Putamen (tissue), 1 donor: ENCODE measurements at regions not wholly inside any gene's neighbourhood (a gene's known extent, or its start where the extent isn't known, plus 50 kb on each side); places are given as distances from the start of the nearest gene placed in this dataset.
A peak's percentile ranks its signal among the peaks of the same experiment; 100 is the strongest.

Experiments
- DNase-seq: peaks from one replicate; pipeline ENCODE4 v3.0.0-alpha.2; 2016; ENCODE audit warnings: low spot score

- DNase-seq: no peak
These were observed 401.0 kb upstream of the ZFHX3 start for GRCh38 chr16:73448970-73449369.

DNA sequence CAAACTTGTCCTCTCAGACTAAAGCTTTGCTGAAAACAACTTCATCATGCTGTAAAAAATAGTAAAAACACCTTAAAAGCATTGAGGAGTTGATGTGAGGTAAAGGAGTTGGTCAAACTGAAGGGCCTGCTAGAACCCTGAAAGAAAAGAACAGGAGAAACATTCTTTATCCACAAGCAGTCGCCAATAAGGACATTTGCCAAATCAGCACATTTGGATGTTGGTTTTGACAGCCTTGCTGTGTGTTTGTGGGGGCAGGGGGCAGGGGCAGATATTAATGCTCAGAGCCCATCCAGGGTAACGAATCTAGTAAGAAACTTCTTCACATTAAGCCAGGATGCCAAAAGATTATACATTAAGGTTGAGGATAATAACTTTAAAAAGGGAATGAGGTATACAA is 399.9 kb upstream of the ZFHX3 start:
- no peak for DNase-seq

DNA sequence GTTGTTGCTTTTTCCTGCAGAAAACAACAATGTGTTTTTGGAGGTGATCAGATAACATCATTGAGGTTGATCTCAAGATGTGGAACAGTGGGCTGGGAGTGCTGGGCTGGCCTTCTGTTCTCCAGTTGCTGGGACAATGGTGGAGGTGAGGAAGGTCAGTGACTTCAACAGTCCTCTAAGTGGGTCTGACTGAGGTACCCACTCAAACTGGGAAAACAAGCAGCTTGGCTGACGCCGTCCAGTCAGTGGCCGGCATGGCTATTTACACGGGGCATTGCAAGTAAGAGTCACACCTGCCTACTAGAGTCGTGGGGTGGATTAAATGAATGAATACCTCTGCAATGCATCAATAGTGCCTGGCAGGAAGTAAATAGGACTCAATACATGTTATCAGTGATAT is 386.7 kb upstream of the ZFHX3 start:
- no peak for DNase-seq

DNA sequence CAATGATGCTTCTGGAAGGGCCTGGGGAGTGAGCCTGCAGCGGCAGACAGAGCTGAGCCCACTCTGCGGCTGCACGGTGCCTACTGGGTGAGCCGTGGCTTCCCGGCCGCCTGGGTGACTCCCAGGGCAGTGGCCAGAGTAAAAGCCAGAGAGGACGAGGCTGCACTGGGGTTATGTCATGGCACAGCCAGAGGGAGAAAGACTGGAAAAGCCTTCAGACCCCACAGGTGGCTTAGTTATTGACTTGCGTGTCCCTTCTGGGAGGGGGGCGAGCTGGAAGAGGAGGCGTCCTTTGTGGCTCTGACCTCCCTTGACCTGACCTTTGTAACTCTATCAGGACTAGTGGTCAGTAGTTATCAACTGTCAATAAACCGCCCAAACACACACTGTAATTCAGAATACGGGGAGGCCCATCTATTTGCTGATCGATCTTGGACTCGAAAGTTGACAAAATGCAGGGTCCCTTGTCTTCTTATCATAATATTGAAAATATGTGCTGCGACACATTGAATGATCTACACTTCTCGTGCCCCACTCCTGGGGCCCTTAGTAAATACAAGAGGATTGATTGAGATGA is 385.9 kb upstream of the ZFHX3 start:
- no peak for DNase-seq

GRCh38 chr16:73432850-73433730 is 385.2 kb upstream of the ZFHX3 start:
- peak; percentile 5 for DNase-seq

GRCh38 chr16:73430138-73430537 is 382.2 kb upstream of the ZFHX3 start:
- DNase-seq: no peak

DNA sequence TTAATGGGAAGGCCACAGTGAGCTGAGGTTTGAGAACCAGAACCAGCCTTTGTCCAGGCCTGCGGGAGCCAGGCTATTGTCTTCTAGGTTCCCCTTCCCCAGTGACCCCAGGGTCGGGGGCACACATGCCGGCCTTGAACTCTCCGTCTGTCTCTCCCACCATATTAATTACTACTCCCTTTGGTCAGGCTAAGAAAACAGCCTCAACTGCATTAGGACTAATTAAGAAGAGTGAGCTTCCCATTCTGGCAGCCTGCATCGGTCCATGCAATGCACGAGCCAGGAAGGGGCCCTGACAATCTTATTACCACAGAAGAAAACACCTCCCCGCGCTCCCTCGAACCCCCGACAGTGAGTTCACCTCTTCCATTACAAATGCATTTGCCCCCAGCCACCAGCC is 380.2 kb upstream of the ZFHX3 start:
- no peak for DNase-seq

DNA sequence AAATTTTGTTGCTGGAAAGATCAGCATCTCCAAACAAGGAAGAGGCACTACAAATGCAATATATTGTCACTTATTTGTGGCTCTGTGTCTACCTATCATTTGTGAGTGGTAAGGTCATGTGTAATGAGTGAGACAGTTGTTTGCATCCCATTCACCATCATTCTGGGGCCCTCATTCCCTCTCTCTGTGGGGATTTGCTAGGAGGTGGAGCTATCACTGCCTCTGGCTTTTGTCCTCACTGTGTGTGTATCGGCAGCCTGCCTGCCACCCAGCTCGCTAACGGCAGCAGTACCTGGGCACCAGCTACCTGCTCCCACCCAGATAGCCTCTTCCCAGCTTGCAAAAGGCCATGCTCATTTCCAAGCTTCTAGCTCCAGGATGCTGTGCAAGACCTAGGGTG is 379.2 kb upstream of the ZFHX3 start:
- no peak for DNase-seq

GRCh38 chr16:73426433-73427160 is 378.7 kb upstream of the ZFHX3 start:
- DNase-seq: no peak

- no peak for DNase-seq
These were observed 372.7 kb upstream of the ZFHX3 start for GRCh38 chr16:73420676-73421075.

DNA sequence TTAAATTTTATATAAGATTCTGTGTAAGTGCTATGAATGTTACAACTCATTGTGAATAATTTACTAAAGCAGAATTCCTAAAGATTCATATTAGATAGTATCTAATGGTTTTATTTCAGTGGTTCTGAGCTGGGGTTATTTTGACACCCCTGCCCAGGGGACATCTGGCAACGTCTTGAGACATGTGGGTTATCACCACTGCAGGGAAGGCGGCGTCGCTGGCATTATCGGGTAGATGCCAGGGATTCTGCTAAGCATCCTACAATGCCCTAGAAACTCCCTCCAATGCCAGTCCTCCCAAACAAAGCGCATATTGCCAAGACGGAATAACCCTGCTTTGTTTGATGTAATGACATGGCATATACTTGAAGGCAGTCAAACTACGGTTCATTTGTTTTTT is 372.3 kb upstream of the ZFHX3 start:
- no peak for DNase-seq

DNA sequence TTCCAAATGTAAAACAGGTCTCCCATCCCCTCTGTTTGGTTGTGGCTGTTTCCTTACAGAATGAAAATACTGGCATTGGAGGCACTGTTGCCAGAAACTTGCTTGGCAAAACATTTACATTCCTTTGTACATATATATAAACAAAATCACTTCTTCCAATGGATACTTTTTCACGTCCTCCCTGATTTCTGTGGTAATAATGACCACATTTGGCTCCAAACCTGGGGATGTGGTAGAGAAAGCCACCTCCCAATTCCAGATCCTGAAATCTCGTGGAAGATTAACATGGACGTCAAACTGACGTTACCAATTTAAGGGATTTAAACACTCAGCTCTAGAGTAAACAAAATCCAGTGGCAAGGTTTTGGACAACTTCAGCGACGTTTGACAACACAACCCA is 370.8 kb upstream of the ZFHX3 start:
- no peak for DNase-seq

GRCh38 chr16:73418051-73418450 is 370.1 kb upstream of the ZFHX3 start:
- DNase-seq: no peak

DNA sequence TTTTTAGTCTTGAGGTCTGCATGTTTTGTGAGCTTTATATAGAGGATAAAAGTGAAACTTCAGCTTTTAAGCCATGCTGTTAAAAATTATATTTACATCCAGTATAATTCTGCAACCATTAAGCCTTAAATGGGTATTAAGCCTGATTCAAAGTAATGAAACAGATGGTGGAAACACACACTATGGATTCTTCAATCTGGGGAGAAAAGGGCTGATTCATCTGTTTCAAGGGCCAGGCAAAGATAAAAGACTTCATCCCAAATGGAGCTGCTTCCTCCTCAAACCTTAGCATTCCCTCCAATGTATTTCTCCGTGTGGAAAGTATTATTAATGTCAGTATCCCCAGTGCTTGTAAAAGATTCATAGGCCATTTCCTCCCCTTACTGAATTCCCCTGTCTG is 367.4 kb upstream of the ZFHX3 start:
- DNase-seq: no peak

GRCh38 chr16:73414638-73415037 is 366.7 kb upstream of the ZFHX3 start:
- no peak for DNase-seq

DNA sequence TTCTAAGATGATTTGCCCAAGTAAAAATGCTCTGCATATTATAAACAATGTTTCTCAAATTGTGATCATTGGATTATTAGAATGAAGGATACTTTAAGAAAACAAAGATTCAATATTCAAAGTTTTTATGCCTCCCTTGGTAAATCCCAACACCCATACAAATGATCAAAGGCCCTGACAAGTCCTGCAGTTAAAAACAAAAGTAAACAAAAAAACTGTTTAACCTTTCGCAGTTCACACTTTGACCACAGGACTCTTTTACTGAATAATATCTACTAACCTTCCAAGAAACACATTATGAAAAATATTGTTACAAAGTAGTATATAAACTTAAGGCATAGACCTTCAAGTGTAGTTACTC is 365.9 kb upstream of the ZFHX3 start:
- no peak for DNase-seq

GRCh38 chr16:73413091-73413829 is 365.3 kb upstream of the ZFHX3 start:
- no peak for DNase-seq

DNA sequence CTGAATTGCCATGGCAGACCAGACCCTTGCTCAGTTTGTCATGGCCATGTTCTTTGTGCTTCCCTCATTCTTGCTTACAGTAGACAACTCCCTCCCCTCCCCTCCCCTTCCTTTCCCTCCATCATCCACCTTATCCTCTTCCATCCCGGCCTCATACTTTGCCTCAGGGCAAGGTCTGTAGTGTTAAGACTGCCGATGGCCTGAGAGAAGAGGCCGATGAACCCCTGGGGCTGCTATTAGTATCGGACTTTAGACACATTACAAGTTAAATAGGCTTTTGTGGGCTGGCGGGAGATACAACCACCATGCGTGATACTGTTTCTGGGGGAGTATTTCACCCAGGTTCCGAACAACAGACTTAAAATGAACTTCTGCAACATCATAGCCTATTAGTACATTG is 364.5 kb upstream of the ZFHX3 start:
- DNase-seq: no peak

- no peak for DNase-seq
These were observed 360.8 kb upstream of the ZFHX3 start for GRCh38 chr16:73408716-73409115.

DNA sequence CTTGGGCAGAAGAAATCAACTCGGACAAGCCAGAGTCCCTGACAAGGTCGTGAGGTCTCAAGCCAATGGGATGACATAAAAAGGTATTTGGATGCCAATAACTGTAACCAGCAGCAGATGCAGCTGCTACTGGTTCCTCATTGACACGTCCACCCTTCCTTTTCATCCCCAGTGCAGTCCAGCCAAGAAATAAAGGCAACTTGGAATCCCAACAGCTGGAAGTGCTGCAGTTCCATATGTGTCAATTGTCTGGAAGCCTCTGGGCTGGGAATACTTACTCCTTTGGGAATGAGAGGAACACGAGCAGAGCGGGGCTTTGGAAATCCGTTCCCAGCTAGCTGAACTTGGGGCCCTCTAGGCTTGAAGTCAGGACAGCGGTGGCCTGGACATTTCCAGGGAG is 360.4 kb upstream of the ZFHX3 start:
- DNase-seq: no peak

DNA sequence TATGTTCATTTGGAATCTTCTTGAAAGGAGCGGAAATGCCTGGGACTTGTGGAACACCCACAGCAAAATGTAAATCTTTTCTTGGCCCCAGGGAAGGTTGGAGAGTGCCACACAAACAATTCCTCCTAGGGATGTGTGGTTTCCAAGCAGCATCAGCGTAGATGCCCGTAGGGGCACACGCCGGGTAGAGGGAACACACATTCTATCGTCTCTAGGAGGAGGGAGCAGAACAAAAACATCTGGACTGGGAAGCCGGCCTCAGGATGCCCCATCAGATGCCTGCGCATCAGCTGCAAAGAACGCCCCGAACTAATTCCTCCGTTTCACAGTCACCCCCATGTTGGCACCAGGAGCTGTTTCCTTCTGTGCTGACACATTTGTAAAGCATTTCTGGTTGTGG is 357.9 kb upstream of the ZFHX3 start:
- DNase-seq: no peak

- DNase-seq: no peak
These were observed 356.1 kb upstream of the ZFHX3 start for GRCh38 chr16:73404001-73404400.

GRCh38 chr16:73403291-73403690 is 355.4 kb upstream of the ZFHX3 start:
- DNase-seq: no peak
